Prostate gland (tissue), 2 donors: ENCODE measurements at regions not wholly inside any gene's neighbourhood (a gene's known extent, or its start where the extent isn't known, plus 50 kb on each side); places are given as distances from the start of the nearest gene placed in this dataset.

Experiments
- POLR2AphosphoS5 ChIP-seq: sonication (generic); formaldehyde crosslinking; IDR thresholded peaks from one replicate; pipeline ENCODE4 v1.6.1; 2017; ENCODE audit warnings: antibody characterized with exemption
- TF ChIP-seq, protein P1 (sequence below), 4 experiments: fragments of 200-600 bp in 2 of 4; fragments of 450-650 bp in 2 of 4; sonication (generic) in 2 of 4; IDR thresholded peaks; 1 replicate in 3 of 4; 2 replicates in 1 of 4; pipeline ENCODE4 v1.5.1; 2016 to 2019; ENCODE audit warnings: antibody characterized with exemption in 4 of 4, mild to moderate bottlenecking in 2 of 4, moderate library complexity in 2 of 4

DNA sequence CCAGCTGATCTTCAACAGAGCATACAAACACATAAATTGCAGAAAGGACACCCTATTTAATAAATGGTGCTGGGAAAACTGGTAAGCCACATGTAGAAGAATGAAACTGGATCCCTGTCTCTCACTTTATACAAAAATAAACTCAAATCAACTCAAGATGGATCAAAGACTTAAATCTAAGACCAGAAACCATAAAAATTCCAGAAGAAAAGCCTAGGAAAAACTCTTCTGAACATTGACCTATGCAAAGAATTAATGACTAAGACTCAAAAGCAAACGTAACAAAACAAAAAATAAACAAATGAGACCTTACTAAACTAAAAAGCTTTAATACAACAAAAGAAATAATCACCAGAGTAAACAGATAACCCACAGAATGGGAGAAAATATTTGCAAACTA lies 74.5 kb upstream of the ABCC4 start:
- TF ChIP-seq, protein P1, sequence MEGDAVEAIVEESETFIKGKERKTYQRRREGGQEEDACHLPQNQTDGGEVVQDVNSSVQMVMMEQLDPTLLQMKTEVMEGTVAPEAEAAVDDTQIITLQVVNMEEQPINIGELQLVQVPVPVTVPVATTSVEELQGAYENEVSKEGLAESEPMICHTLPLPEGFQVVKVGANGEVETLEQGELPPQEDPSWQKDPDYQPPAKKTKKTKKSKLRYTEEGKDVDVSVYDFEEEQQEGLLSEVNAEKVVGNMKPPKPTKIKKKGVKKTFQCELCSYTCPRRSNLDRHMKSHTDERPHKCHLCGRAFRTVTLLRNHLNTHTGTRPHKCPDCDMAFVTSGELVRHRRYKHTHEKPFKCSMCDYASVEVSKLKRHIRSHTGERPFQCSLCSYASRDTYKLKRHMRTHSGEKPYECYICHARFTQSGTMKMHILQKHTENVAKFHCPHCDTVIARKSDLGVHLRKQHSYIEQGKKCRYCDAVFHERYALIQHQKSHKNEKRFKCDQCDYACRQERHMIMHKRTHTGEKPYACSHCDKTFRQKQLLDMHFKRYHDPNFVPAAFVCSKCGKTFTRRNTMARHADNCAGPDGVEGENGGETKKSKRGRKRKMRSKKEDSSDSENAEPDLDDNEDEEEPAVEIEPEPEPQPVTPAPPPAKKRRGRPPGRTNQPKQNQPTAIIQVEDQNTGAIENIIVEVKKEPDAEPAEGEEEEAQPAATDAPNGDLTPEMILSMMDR (IDR thresholded peaks at IDR 0.05): no peak
- TF ChIP-seq POLR2AphosphoS5: no peak
